GM13977 (cell line): ENCODE measurements at regions not wholly inside any gene's neighbourhood (a gene's known extent, or its start where the extent isn't known, plus 50 kb on each side); places are given as distances from the start of the nearest gene placed in this dataset.
"Not testable (repeated sequence)": the region's sequence is repeated elsewhere in the genome, so short reads cannot be mapped to it uniquely, and the experiment has no call there.

Experiments used
- DNase-seq: peaks from one replicate; pipeline ENCODE4 v3.0.0; 2012; ENCODE audit warnings: low spot score
- CTCF ChIP-seq: IDR thresholded peaks from 2 replicates; pipeline ENCODE4 v1.5.1; 2012; ENCODE audit warnings: mild to moderate bottlenecking, control low read depth; ENCODE audit not compliant: insufficient read depth; ENCODE audit errors: extremely low read depth, missing control alignments
- in situ Hi-C: fragments of 300-500 bp; cut with MboI; formaldehyde crosslinking; loops from one replicate; pipeline ENCODE4 v1.12.0; 2022; ENCODE audit warnings: low sequenced_read_pairs, low pct_unique_long_range_greater_than_20kb, mixed read lengths, inconsistent platforms; ENCODE audit not compliant: unreplicated experiment

DNA sequence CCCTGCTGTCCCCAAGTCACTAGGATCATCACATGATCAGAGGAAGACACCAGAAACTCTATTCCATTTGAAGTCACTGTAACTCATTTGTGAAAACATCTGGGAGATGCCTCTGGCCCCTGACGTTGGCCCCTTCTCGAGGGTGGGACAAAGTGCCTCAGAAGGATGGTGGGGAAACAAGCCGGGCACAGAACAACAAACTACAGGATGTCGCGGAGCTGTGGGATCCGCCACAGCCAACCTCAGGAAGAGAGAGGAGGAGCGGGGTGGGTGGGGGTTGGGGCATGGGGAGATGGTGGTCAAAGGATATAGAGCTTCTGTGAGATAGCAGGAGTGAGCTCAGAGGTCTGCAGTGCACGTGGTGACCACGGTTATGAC, 265.6 kb upstream of the TCERG1L start:
- TF ChIP-seq CTCF, result no peak
- in situ Hi-C loops, result no loop called here
- no peak for DNase-seq

DNA sequence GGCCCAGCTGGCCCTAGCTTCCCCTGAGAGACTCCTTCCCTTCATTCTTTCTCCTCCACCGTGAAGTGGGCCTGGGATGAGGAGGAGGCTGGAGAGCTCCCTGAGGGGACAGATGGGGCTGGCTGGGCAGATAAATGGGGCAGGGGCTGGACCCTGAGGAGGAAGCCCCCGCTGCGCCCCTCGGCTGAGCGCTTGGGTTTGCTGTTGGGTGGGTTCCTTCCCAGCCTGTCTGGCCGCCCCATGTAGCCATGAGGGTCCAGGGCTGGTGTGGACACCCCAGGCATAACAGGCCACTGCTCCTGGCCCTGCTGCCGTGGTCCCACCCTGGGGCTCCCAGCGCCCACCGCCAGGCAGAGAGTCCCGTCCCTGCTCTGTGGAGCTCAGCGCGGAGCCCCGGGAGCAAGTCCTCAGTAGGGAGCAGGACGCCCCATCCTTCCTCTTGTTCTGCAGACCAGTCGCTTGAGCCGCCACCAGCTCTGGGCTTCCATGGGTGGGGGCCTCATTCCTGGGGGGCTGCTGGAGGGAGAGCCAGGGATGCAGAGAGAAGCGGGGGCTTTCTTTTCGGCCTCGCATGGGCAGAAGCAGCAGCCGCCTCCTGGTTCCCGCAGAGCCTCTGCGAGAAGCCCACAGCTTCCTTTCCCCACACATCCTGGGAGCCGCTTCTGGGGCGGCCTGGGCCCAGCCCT, 266.4 kb upstream of the TCERG1L start:
- in situ Hi-C loops, result no loop called here
- DNase-seq, result no peak
- TF ChIP-seq CTCF, result no peak

- in situ Hi-C loops, result no loop called here
- DNase-seq, result no peak
- no peak for TF ChIP-seq CTCF
These were observed 267.0 kb upstream of the TCERG1L start for GRCh38 chr10:131578472-131578970.

- in situ Hi-C loops, result no loop called here
- no peak for DNase-seq
- no peak for TF ChIP-seq CTCF
These were observed 267.9 kb upstream of the TCERG1L start for GRCh38 chr10:131579251-131580071.

DNA sequence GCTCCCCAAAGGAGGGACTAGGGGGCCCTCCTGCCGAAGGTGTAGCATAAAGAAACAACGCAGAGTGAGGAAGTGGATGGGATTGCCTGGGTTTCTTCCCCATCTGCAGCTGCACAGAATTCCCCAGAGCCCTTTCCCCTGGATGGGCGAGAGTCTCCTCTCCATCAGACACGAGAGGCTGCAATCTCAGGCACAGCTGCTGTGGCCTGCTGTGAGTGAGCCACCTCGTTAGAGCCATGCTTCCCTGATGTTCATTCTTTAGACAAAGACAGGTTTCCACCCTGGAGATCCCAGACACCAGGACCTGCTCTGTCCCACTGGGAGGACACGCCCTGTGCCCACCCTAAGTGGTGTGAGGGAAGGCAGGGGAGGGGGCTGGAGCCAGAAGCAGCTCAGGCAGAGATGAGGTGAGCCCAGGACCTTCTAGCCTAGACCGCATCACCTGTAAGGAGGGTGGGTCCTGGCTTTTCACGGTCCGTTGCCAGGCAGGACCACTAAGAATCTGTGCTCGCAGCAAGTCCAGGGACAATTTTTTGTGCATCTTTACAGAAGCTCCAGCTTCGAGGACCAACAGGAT, 268.6 kb upstream of the TCERG1L start:
- TF ChIP-seq CTCF, result no peak
- DNase-seq, result no peak
- in situ Hi-C loops, result no loop called here

GRCh38 chr10:131580674-131581073, 269.2 kb upstream of the TCERG1L start:
- no peak for DNase-seq
- no peak for TF ChIP-seq CTCF
- in situ Hi-C loops, result no loop called here

DNA sequence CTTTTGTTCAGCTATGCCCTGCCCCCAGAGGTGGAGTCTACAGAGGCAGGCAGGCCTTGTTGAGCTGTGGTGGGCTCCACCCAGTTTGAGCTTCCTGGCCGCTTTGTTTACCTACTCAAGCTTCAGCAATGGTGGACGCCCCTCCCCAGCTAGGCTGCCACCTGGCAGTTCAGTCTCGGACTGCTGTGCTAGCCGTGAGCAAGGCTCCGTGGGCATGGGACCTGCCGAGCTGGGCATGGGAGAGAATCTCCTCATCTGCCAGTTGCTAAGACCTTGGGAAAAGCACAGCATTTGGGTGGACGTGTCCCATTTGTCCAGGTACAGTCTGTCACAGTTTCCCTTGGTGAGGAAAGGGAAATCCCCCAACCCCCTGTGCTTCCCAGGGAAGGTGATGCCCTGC, 270.0 kb upstream of the TCERG1L start:
- in situ Hi-C loops, result not testable (repeated sequence)

More for the DNA sequence above, 270.0 kb upstream of the TCERG1L start:
- not testable (repeated sequence) for DNase-seq
